Fibroblast of pulmonary artery (primary cell): ENCODE measurements at regions not wholly inside any gene's neighbourhood (a gene's known extent, or its start where the extent isn't known, plus 50 kb on each side); places are given as distances from the start of the nearest gene placed in this dataset.
A peak's percentile ranks its signal among the peaks of the same experiment; 100 is the strongest.

ENCODE experiments used
- DNase-seq: peaks from one replicate; pipeline ENCODE4 v3.0.0-alpha.2; 2010; ENCODE audit warnings: low read depth
- H3K4me3 ChIP-seq: replicated peaks from 2 replicates; pipeline ENCODE4 v1.5.1; 2011; ENCODE audit warnings: low read depth, mild to moderate bottlenecking, control low read depth, low read length, moderate library complexity
- CTCF ChIP-seq: IDR thresholded peaks from 2 replicates; pipeline ENCODE4 v1.5.1; 2011; ENCODE audit warnings: mild to moderate bottlenecking, control low read depth, low read length, inconsistent platforms; ENCODE audit errors: missing control alignments

- no peak for DNase-seq
- no peak overlapping the region for H3K4me3 ChIP-seq
- no peak for TF ChIP-seq CTCF
Measured at GRCh38 chr3:94869059-94869547, 806.2 kb downstream of the NSUN3 start.

GRCh38 chr3:94873751-94874150 lies 810.9 kb downstream of the NSUN3 start:
- no peak for DNase-seq
- no peak for TF ChIP-seq CTCF
- no peak overlapping the region for H3K4me3 ChIP-seq

GRCh38 chr3:94875149-94875548 lies 812.3 kb downstream of the NSUN3 start:
- no peak for TF ChIP-seq CTCF
- no peak overlapping the region for H3K4me3 ChIP-seq
- no peak for DNase-seq

- TF ChIP-seq CTCF, result no peak
- no peak overlapping the region for H3K4me3 ChIP-seq
- peak; percentile 7 for DNase-seq
Measured at GRCh38 chr3:94887065-94887464, 824.2 kb downstream of the NSUN3 start.

GRCh38 chr3:94896994-94897393 lies 834.1 kb downstream of the NSUN3 start:
- no peak for TF ChIP-seq CTCF
- DNase-seq, result no peak
- H3K4me3 ChIP-seq, result no peak overlapping the region

GRCh38 chr3:94904156-94904674 lies 841.4 kb downstream of the NSUN3 start:
- no peak overlapping the region for H3K4me3 ChIP-seq
- no peak for TF ChIP-seq CTCF
- DNase-seq, result no peak

- no peak for DNase-seq
- no peak for TF ChIP-seq CTCF
Measured at GRCh38 chr3:94909726-94910125, 846.9 kb downstream of the NSUN3 start.

More at GRCh38 chr3:94909726-94910125, 846.9 kb downstream of the NSUN3 start:
- H3K4me3 ChIP-seq, result no peak overlapping the region
